ENCODE measurements at regions not wholly inside any gene's neighbourhood (a gene's known extent, or its start where the extent isn't known, plus 50 kb on each side); places are given as distances from the start of the nearest gene placed in this dataset.

GRCh38 chr10:64750672-64751071 lies 1229.5 kb downstream of the REEP3 start:
- no peak overlapping the region for H3K4me3 ChIP-seq
- TF ChIP-seq, protein P1, sequence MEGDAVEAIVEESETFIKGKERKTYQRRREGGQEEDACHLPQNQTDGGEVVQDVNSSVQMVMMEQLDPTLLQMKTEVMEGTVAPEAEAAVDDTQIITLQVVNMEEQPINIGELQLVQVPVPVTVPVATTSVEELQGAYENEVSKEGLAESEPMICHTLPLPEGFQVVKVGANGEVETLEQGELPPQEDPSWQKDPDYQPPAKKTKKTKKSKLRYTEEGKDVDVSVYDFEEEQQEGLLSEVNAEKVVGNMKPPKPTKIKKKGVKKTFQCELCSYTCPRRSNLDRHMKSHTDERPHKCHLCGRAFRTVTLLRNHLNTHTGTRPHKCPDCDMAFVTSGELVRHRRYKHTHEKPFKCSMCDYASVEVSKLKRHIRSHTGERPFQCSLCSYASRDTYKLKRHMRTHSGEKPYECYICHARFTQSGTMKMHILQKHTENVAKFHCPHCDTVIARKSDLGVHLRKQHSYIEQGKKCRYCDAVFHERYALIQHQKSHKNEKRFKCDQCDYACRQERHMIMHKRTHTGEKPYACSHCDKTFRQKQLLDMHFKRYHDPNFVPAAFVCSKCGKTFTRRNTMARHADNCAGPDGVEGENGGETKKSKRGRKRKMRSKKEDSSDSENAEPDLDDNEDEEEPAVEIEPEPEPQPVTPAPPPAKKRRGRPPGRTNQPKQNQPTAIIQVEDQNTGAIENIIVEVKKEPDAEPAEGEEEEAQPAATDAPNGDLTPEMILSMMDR (IDR thresholded peaks at IDR 0.05) = no peak
- H3K36me3 ChIP-seq (ENCODE audit: low read depth) = no peaks in the 10 kb centered on the region
- DNase-seq = no peak
- no peaks in the 10 kb centered on the region for H3K9me3 ChIP-seq
- no peaks in the 10 kb centered on the region for H3K4me1 ChIP-seq (ENCODE audit: low read depth)
- intact Hi-C loops (cut with DNase I, micrococcal nuclease) = no loop called here
- no peak for ATAC-seq

DNA sequence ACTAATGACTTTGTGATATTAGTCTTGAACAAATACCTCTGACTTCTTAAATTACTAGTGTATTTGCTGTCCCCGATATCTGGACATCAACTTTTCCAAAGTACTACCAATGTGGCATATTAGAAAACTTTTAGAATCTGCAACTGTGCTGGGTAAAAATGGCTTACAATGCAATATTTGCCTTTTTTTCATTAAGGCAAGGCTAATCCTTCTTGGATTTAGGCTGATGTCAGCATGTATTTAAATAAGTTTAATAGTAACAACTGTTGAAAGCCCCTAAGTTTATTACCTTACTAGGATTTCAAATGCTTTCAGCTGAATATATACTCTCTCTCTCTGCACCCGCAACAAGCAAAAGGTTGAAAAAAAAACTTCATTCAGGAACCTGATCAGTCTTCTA lies 1232.3 kb downstream of the REEP3 start:
- H3K9me3 ChIP-seq = no peaks in the 10 kb centered on the region
- intact Hi-C loops (cut with DNase I, micrococcal nuclease) = no loop called here
- no peaks in the 10 kb centered on the region for H3K4me1 ChIP-seq (ENCODE audit: low read depth)
- no peak for DNase-seq
- H3K36me3 ChIP-seq (ENCODE audit: low read depth) = no peaks in the 10 kb centered on the region
- H3K4me3 ChIP-seq = no peak overlapping the region
- ATAC-seq = no peak
- TF ChIP-seq, protein P1 (IDR thresholded peaks at IDR 0.05) = no peak

DNA sequence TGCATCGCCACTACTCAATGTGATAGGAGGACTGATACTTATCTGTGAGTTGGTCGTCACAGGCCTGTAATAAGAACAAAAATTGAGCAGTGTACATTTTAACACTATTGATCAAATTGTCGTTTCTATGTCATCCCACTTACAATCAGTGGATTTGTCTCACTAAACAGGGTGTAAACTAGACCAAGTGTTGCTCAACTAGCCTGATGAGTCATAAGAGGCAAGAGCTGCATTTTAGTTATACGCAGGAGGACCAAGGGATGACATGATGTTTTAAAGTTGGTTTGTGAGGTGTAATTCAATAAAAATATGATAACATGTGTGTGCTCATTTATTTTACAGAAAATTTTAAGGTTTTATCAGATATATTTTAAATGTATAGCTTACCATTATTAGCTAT lies 1239.2 kb downstream of the REEP3 start:
- intact Hi-C loops (cut with DNase I, micrococcal nuclease) = no loop called here
- Histone ChIP-seq H3K36me3 (ENCODE audit: low read depth) (no peaks in the 10 kb centered on the region), H3K4me1 (ENCODE audit: low read depth) (no peaks in the 10 kb centered on the region), H3K9me3 (no peaks in the 10 kb centered on the region), H3K4me3 (no peak overlapping the region)
- ATAC-seq (no peak), DNase-seq (no peak)
- TF ChIP-seq, protein P1 (IDR thresholded peaks at IDR 0.05) = no peak

DNA sequence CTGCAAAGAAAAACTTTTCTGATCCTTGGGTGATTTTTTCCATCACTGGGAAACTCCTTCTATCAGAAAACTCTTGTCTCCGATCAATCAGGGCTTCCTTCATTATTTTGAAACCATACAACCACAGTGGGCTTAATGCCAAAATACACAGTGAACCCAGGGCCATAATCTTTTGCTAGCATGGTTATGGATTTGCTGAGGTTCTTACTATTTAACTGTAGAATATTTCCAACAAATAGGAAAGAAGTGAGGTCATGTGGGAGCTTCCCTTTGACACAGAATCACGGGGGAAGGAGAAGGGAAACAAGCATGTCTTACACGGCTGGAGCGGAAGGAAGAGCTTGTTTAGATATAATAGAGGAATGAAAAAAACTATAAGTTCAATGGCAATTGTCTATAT lies 1241.7 kb downstream of the REEP3 start:
- H3K36me3 ChIP-seq (ENCODE audit: low read depth) = no peaks in the 10 kb centered on the region
- TF ChIP-seq, protein P1 (IDR thresholded peaks at IDR 0.05) = no peak
- no peaks in the 10 kb centered on the region for H3K9me3 ChIP-seq
- no peak overlapping the region for H3K4me3 ChIP-seq
- intact Hi-C loops (cut with DNase I, micrococcal nuclease) = no loop called here
- ATAC-seq (no peak), DNase-seq (no peak)
- H3K4me1 ChIP-seq (ENCODE audit: low read depth) = no peaks in the 10 kb centered on the region

GRCh38 chr10:64765498-64765897 lies 1244.3 kb downstream of the REEP3 start:
- intact Hi-C loops (cut with DNase I, micrococcal nuclease) = no loop called here
- H3K4me1 ChIP-seq (ENCODE audit: low read depth) = no peaks in the 10 kb centered on the region
- ATAC-seq = no peak
- H3K4me3 ChIP-seq = no peak overlapping the region
- no peak for DNase-seq
- TF ChIP-seq, protein P1 (IDR thresholded peaks at IDR 0.05) = no peak
- H3K9me3 ChIP-seq = no peaks in the 10 kb centered on the region
- H3K36me3 ChIP-seq (ENCODE audit: low read depth) = no peaks in the 10 kb centered on the region
